Skeletal muscle satellite cell (primary cell): ENCODE measurements at regions not wholly inside any gene's neighbourhood (a gene's known extent, or its start where the extent isn't known, plus 50 kb on each side); places are given as distances from the start of the nearest gene placed in this dataset.
"Not testable (repeated sequence)": the region's sequence is repeated elsewhere in the genome, so short reads cannot be mapped to it uniquely, and the experiment has no call there.

Experiments
- H3K27me3 ChIP-seq: 2 replicates; pipeline ENCODE4 v1.7.0; 2013; ENCODE audit warnings: low read length; ENCODE audit not compliant: control insufficient read depth, insufficient read depth
- H3K36me3 ChIP-seq: 2 replicates; pipeline ENCODE4 v1.7.0; 2013; ENCODE audit warnings: mild to moderate bottlenecking, control low read depth, low read length; ENCODE audit not compliant: insufficient read depth
- H3K4me1 ChIP-seq: 2 replicates; pipeline ENCODE4 v1.7.0; 2013; ENCODE audit warnings: low read length; ENCODE audit not compliant: control insufficient read depth, insufficient read depth
- H3K4me2 ChIP-seq: 2 replicates; pipeline ENCODE4 v1.7.0; 2013; ENCODE audit warnings: mild to moderate bottlenecking, low read length
- H3K4me3 ChIP-seq: 2 replicates; pipeline ENCODE4 v1.7.0; 2013; ENCODE audit warnings: low read length
- H3K9ac ChIP-seq: 2 replicates; pipeline ENCODE4 v1.7.0; 2013; ENCODE audit warnings: mild to moderate bottlenecking, low read depth, low read length, moderate library complexity
- H3K9me3 ChIP-seq: replicated peaks from 2 replicates; pipeline ENCODE4 v1.7.0; 2013; ENCODE audit warnings: mild to moderate bottlenecking, control low read depth, low read length

GRCh38 chr15:75792236-75792635 is 51.0 kb upstream of the UBE2Q2 start:
- not testable (repeated sequence) for H3K4me2 ChIP-seq

GRCh38 chr15:75791337-75791713 is 51.9 kb upstream of the UBE2Q2 start:
- Histone ChIP-seq H3K9ac (no peak overlapping the region), H3K4me2 (no peak overlapping the region), H3K27me3 (peaks cover 60% of the 10 kb centered on the region), H3K36me3 (no peaks in the 10 kb centered on the region), H3K4me1 (no peaks in the 10 kb centered on the region), H3K9me3 (no peaks in the 10 kb centered on the region), H3K4me3 (no peak overlapping the region)

More at GRCh38 chr15:75792236-75792635, 51.0 kb upstream of the UBE2Q2 start:
- H3K27me3 ChIP-seq, result peaks cover 61% of the 10 kb centered on the region
- H3K4me1 ChIP-seq, H3K36me3 ChIP-seq, H3K4me3 ChIP-seq, H3K9me3 ChIP-seq, H3K9ac ChIP-seq: not testable (repeated sequence)

GRCh38 chr15:75790631-75791336 is 52.5 kb upstream of the UBE2Q2 start:
- H3K9ac ChIP-seq, result no peak overlapping the region
- H3K4me3 ChIP-seq, result no peak overlapping the region
- no peak overlapping the region for H3K4me2 ChIP-seq
- H3K4me1 ChIP-seq, result no peaks in the 10 kb centered on the region
- no peaks in the 10 kb centered on the region for H3K36me3 ChIP-seq
- H3K9me3 ChIP-seq, result no peaks in the 10 kb centered on the region
- peaks cover 60% of the 10 kb centered on the region for H3K27me3 ChIP-seq

- Histone ChIP-seq H3K9ac (no peak overlapping the region), H3K36me3 (no peaks in the 10 kb centered on the region), H3K4me3 (no peak overlapping the region), H3K4me2 (peak overlapping the region; percentile 27), H3K4me1 (no peaks in the 10 kb centered on the region), H3K9me3 (no peaks in the 10 kb centered on the region), H3K27me3 (peaks cover 59% of the 10 kb centered on the region)
These were observed 56.7 kb upstream of the UBE2Q2 start for GRCh38 chr15:75786575-75786947.

- Histone ChIP-seq H3K4me3 (no peak overlapping the region), H3K36me3 (no peaks in the 10 kb centered on the region), H3K27me3 (peaks cover 64% of the 10 kb centered on the region), H3K4me1 (no peaks in the 10 kb centered on the region), H3K9me3 (no peaks in the 10 kb centered on the region), H3K9ac (no peak overlapping the region), H3K4me2 (peak overlapping the region; percentile 27)
These were observed 57.3 kb upstream of the UBE2Q2 start for GRCh38 chr15:75785771-75786574.

- H3K4me2 ChIP-seq, H3K4me3 ChIP-seq, H3K9ac ChIP-seq, H3K9me3 ChIP-seq, H3K4me1 ChIP-seq, H3K36me3 ChIP-seq: not testable (repeated sequence)
- H3K27me3 ChIP-seq, result peaks cover 52% of the 10 kb centered on the region
These were observed 58.5 kb upstream of the UBE2Q2 start for GRCh38 chr15:75784511-75785480.

- H3K9me3 ChIP-seq, H3K36me3 ChIP-seq, H3K9ac ChIP-seq, H3K4me1 ChIP-seq, H3K4me2 ChIP-seq, H3K4me3 ChIP-seq: not testable (repeated sequence)
- peaks cover 48% of the 10 kb centered on the region for H3K27me3 ChIP-seq
These were observed 59.7 kb upstream of the UBE2Q2 start for GRCh38 chr15:75783566-75783965.

GRCh38 chr15:75782926-75783325 is 60.3 kb upstream of the UBE2Q2 start:
- no peaks in the 10 kb centered on the region for H3K36me3 ChIP-seq
- H3K9me3 ChIP-seq, result no peaks in the 10 kb centered on the region
- H3K4me1 ChIP-seq, result peaks cover 1% of the 10 kb centered on the region
- H3K4me2 ChIP-seq, result no peak overlapping the region
- peaks cover 42% of the 10 kb centered on the region for H3K27me3 ChIP-seq
- no peak overlapping the region for H3K9ac ChIP-seq
- H3K4me3 ChIP-seq, result no peak overlapping the region

GRCh38 chr15:75780995-75781394 is 62.3 kb upstream of the UBE2Q2 start:
- H3K27me3 ChIP-seq, result peaks cover 25% of the 10 kb centered on the region
- H3K9me3 ChIP-seq, H3K36me3 ChIP-seq, H3K4me2 ChIP-seq, H3K9ac ChIP-seq, H3K4me3 ChIP-seq: not testable (repeated sequence)
- H3K4me1 ChIP-seq, result peaks cover 20% of the 10 kb centered on the region

GRCh38 chr15:75779504-75779903 is 63.7 kb upstream of the UBE2Q2 start:
- Histone ChIP-seq H3K27me3 (peaks cover 21% of the 10 kb centered on the region), H3K9me3 (no peaks in the 10 kb centered on the region), H3K4me3 (no peak overlapping the region), H3K9ac (no peak overlapping the region), H3K4me1 (peaks cover 26% of the 10 kb centered on the region), H3K4me2 (no peak overlapping the region), H3K36me3 (no peaks in the 10 kb centered on the region)

- H3K4me1 ChIP-seq, result peaks cover 26% of the 10 kb centered on the region
- not testable (repeated sequence) for H3K27me3 ChIP-seq, H3K36me3 ChIP-seq, H3K9me3 ChIP-seq, H3K4me3 ChIP-seq
- H3K9ac ChIP-seq, result peak overlapping the region; percentile 10
- peak overlapping the region; percentile 53 for H3K4me2 ChIP-seq
These were observed 64.4 kb upstream of the CSPG4 start for GRCh38 chr15:75776871-75777610.
